SK-N-SH treated with all-trans-retinoic acid at 6 μM for 48 hours (cell line): ENCODE measurements at regions not wholly inside any gene's neighbourhood (a gene's known extent, or its start where the extent isn't known, plus 50 kb on each side); places are given as distances from the start of the nearest gene placed in this dataset.

ENCODE experiments used
- ATAC-seq: fragments of 200-7000 bp; cut with Tn5 transposase; 3 replicates; pipeline ENCODE4 v1.9.1; 2020; ENCODE audit warnings: mild to moderate bottlenecking, moderate library complexity
- ARNTL ChIP-seq: fragments of 450-650 bp; formaldehyde crosslinking; IDR thresholded peaks from 2 replicates; pipeline ENCODE4 v1.5.0; 2020; ENCODE audit warnings: low read depth, mild to moderate bottlenecking, moderate library complexity, borderline replicate concordance
- BACH2 ChIP-seq: fragments of 250-450 bp; sonication (Bioruptor Pico); IDR thresholded peaks from 2 replicates; pipeline ENCODE4 v1.9.0; 2021; ENCODE audit warnings: mild to moderate bottlenecking, borderline replicate concordance
- CSDC2 ChIP-seq: fragments of 250-450 bp; sonication (Bioruptor Pico); IDR thresholded peaks from 2 replicates; pipeline ENCODE4 v1.5.0; 2020; ENCODE audit warnings: mild to moderate bottlenecking, moderate library complexity
- GLIS3 ChIP-seq: fragments of 250-450 bp; sonication (Bioruptor Pico); IDR thresholded peaks from 2 replicates; pipeline ENCODE4 v1.5.0; 2020; ENCODE audit warnings: mild to moderate bottlenecking, moderate library complexity
- ISL1 ChIP-seq: fragments of 250-450 bp; sonication (Bioruptor Pico); IDR thresholded peaks from 2 replicates; pipeline ENCODE4 v2.1.2; 2022; ENCODE audit warnings: mild to moderate bottlenecking, moderate library complexity
- OSR1 ChIP-seq: fragments of 250-450 bp; sonication (Bioruptor Pico); IDR thresholded peaks from 2 replicates; pipeline ENCODE4 v1.8.0; 2022; ENCODE audit warnings: moderate library complexity, mild to moderate bottlenecking, inconsistent platforms
- PPARA ChIP-seq: fragments of 250-450 bp; sonication (Bioruptor Pico); IDR thresholded peaks from 2 replicates; pipeline ENCODE4 v1.5.0; 2020; ENCODE audit warnings: mild to moderate bottlenecking, borderline replicate concordance
- RARB ChIP-seq: fragments of 250-450 bp; sonication (Bioruptor Pico); IDR thresholded peaks from 2 replicates; pipeline ENCODE4 v1.8.0; 2021; ENCODE audit warnings: mild to moderate bottlenecking, moderate library complexity
- TCF4 ChIP-seq: fragments of 250-450 bp; sonication (Bioruptor Pico); IDR thresholded peaks from 2 replicates; pipeline ENCODE4 v1.8.0; 2021; ENCODE audit warnings: mild to moderate bottlenecking, moderate library complexity, borderline replicate concordance
- ZC3H10 ChIP-seq: fragments of 250-450 bp; sonication (Bioruptor Pico); IDR thresholded peaks from 2 replicates; pipeline ENCODE4 v1.5.1; 2021; ENCODE audit warnings: mild to moderate bottlenecking, moderate library complexity
- ZFP3 ChIP-seq: fragments of 250-450 bp; sonication (Bioruptor Pico); IDR thresholded peaks from 2 replicates; pipeline ENCODE4 v1.5.0; 2020; ENCODE audit warnings: mild to moderate bottlenecking, moderate library complexity
- ZFP30 ChIP-seq: fragments of 450-650 bp; formaldehyde crosslinking; IDR thresholded peaks from 2 replicates; pipeline ENCODE4 v1.5.0; 2022; ENCODE audit warnings: mild to moderate bottlenecking, moderate library complexity
- ZNF70 ChIP-seq: fragments of 450-650 bp; formaldehyde crosslinking; IDR thresholded peaks from 2 replicates; pipeline ENCODE4 v1.5.0; 2020; ENCODE audit warnings: mild to moderate bottlenecking, moderate library complexity
- TF ChIP-seq, protein P1 (sequence below): fragments of 250-450 bp; sonication (Bioruptor Pico); IDR thresholded peaks from 2 replicates; pipeline ENCODE4 v1.5.1; 2021; ENCODE audit warnings: mild to moderate bottlenecking, moderate library complexity
- TF ChIP-seq, protein P2 (sequence below): fragments of 250-450 bp; sonication (Bioruptor Pico); IDR thresholded peaks from 2 replicates; pipeline ENCODE4 v1.5.1; 2020; ENCODE audit warnings: low read depth, mild to moderate bottlenecking, moderate library complexity
- TF ChIP-seq, protein P3 (sequence below): fragments of 250-450 bp; sonication (Bioruptor Pico); IDR thresholded peaks from 2 replicates; pipeline ENCODE4 v1.5.0; 2020; ENCODE audit warnings: mild to moderate bottlenecking, moderate library complexity
- TF ChIP-seq, protein P4 (sequence below): fragments of 250-450 bp; sonication (Bioruptor Pico); IDR thresholded peaks from 2 replicates; pipeline ENCODE4 v1.8.0; 2020; ENCODE audit warnings: mild to moderate bottlenecking, moderate library complexity, borderline replicate concordance
- TF ChIP-seq, protein P5 (sequence below): fragments of 250-450 bp; sonication (Bioruptor Pico); IDR thresholded peaks from 2 replicates; pipeline ENCODE4 v1.8.0; 2021; ENCODE audit warnings: low read depth, mild to moderate bottlenecking, moderate library complexity, borderline replicate concordance

DNA sequence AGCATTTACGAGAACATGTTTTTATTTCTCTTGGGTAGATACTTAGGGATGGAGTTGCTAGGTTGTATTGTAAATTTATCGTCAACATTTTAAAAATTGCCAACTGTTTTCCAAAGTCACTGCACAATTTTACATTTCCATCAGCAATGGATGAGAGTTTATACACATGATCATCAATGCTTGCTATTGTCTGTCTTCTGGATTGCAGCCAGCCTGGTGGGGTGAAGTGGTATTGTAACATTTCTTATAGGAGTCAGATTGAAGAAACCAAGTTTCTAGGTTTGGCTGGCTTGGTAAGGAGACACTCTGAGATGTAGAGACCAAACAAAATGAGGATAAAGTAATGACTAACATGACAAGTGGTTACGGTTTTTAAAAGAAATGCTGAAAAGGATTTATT, 57.1 kb upstream of the HDDC2 start (continued):
- no peak for TF ChIP-seq GLIS3 (CRISPR knock-in tag)
- TF ChIP-seq, protein P1, sequence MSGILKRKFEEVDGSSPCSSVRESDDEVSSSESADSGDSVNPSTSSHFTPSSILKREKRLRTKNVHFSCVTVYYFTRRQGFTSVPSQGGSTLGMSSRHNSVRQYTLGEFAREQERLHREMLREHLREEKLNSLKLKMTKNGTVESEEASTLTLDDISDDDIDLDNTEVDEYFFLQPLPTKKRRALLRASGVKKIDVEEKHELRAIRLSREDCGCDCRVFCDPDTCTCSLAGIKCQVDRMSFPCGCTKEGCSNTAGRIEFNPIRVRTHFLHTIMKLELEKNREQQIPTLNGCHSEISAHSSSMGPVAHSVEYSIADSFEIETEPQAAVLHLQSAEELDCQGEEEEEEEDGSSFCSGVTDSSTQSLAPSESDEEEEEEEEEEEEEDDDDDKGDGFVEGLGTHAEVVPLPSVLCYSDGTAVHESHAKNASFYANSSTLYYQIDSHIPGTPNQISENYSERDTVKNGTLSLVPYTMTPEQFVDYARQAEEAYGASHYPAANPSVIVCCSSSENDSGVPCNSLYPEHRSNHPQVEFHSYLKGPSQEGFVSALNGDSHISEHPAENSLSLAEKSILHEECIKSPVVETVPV: no peak
- no peak for TF ChIP-seq ZNF70 (CRISPR knock-in tag)

DNA sequence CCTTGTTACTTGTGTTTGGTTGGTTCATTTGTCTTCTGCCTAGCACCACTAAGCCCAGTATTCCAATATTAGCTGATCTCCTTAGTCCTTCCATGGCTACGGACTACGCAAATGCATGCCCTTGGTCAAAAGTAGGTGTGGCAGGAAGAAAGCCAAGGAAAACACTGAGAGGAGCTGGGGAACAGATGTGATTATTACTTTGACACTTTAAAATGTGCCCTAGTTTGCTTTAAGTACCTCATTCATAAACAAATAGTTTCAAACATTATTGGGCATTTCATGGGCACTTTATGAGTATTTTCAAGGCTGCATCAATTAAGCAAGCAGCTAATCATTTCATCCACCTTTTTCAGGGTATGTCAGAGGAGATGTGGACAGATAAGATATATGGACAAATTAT, 60.1 kb upstream of the HDDC2 start:
- ATAC-seq: no peak
- TF ChIP-seq, protein P2, sequence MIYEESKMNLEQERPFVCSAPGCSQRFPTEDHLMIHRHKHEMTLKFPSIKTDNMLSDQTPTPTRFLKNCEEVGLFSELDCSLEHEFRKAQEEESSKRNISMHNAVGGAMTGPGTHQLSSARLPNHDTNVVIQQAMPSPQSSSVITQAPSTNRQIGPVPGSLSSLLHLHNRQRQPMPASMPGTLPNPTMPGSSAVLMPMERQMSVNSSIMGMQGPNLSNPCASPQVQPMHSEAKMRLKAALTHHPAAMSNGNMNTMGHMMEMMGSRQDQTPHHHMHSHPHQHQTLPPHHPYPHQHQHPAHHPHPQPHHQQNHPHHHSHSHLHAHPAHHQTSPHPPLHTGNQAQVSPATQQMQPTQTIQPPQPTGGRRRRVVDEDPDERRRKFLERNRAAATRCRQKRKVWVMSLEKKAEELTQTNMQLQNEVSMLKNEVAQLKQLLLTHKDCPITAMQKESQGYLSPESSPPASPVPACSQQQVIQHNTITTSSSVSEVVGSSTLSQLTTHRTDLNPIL: no peak
- no peak for TF ChIP-seq GLIS3 (CRISPR knock-in tag)
- TF ChIP-seq ZC3H10: no peak
- TF ChIP-seq RARB: no peak
- no peak for TF ChIP-seq ISL1 (CRISPR knock-in tag)
- no peak for TF ChIP-seq TCF4 (CRISPR knock-in tag)
- TF ChIP-seq, protein P3, sequence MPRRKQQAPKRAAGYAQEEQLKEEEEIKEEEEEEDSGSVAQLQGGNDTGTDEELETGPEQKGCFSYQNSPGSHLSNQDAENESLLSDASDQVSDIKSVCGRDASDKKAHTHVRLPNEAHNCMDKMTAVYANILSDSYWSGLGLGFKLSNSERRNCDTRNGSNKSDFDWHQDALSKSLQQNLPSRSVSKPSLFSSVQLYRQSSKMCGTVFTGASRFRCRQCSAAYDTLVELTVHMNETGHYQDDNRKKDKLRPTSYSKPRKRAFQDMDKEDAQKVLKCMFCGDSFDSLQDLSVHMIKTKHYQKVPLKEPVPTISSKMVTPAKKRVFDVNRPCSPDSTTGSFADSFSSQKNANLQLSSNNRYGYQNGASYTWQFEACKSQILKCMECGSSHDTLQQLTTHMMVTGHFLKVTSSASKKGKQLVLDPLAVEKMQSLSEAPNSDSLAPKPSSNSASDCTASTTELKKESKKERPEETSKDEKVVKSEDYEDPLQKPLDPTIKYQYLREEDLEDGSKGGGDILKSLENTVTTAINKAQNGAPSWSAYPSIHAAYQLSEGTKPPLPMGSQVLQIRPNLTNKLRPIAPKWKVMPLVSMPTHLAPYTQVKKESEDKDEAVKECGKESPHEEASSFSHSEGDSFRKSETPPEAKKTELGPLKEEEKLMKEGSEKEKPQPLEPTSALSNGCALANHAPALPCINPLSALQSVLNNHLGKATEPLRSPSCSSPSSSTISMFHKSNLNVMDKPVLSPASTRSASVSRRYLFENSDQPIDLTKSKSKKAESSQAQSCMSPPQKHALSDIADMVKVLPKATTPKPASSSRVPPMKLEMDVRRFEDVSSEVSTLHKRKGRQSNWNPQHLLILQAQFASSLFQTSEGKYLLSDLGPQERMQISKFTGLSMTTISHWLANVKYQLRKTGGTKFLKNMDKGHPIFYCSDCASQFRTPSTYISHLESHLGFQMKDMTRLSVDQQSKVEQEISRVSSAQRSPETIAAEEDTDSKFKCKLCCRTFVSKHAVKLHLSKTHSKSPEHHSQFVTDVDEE: no peak
- TF ChIP-seq, protein P4, sequence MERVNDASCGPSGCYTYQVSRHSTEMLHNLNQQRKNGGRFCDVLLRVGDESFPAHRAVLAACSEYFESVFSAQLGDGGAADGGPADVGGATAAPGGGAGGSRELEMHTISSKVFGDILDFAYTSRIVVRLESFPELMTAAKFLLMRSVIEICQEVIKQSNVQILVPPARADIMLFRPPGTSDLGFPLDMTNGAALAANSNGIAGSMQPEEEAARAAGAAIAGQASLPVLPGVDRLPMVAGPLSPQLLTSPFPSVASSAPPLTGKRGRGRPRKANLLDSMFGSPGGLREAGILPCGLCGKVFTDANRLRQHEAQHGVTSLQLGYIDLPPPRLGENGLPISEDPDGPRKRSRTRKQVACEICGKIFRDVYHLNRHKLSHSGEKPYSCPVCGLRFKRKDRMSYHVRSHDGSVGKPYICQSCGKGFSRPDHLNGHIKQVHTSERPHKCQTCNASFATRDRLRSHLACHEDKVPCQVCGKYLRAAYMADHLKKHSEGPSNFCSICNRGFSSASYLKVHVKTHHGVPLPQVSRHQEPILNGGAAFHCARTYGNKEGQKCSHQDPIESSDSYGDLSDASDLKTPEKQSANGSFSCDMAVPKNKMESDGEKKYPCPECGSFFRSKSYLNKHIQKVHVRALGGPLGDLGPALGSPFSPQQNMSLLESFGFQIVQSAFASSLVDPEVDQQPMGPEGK (CRISPR knock-in tag): no peak
- no peak for TF ChIP-seq PPARA (CRISPR knock-in tag)
- no peak for TF ChIP-seq BACH2 (CRISPR knock-in tag)
- TF ChIP-seq, protein P1: no peak
- TF ChIP-seq, protein P5, sequence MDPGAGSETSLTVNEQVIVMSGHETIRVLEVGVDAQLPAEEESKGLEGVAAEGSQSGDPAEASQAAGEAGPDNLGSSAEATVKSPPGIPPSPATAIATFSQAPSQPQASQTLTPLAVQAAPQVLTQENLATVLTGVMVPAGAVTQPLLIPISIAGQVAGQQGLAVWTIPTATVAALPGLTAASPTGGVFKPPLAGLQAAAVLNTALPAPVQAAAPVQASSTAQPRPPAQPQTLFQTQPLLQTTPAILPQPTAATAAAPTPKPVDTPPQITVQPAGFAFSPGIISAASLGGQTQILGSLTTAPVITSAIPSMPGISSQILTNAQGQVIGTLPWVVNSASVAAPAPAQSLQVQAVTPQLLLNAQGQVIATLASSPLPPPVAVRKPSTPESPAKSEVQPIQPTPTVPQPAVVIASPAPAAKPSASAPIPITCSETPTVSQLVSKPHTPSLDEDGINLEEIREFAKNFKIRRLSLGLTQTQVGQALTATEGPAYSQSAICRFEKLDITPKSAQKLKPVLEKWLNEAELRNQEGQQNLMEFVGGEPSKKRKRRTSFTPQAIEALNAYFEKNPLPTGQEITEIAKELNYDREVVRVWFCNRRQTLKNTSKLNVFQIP (CRISPR knock-in tag): no peak
- TF ChIP-seq ZNF70 (CRISPR knock-in tag): no peak

DNA sequence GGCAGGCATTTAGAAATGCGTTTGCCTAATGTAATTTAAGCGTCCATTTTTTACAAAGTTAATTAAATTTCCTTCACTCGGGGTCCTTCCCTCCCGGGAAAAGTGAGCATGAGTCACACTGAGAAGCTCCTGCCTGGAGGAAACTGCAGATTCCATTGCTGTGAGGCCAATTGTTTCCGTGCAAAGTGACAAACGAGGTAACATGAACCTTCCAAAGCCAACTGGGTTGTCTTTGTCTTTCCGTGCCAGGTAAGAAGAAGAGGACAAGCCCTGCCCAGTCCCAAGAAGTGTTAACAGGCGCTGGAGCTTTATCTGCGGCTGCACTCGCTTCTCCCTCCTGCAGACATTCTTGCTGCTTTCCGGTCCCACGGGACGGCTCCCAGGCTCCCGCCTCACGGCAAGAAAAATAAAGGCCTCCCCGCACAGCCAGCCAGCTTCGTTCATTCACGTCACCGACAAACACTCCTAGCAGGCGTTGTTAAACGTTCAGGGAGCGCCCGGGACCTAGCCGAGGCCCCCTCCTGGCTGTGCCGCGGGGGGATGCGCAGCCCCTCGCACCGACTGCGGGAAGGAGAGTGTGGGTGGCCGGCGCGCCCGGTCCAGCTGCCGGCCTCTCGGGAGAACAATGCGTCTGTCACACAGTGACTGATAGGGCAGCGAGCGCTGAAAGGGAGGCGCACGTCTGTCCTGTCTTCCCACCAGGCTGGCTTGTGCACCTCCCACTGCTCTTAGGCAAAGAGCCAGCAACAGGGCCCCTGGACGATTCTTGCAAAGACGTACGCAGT, 61.5 kb upstream of the HDDC2 start:
- peak; percentile 46 for TF ChIP-seq ISL1 (CRISPR knock-in tag)
- TF ChIP-seq ARNTL (CRISPR knock-in tag): no peak
- peak; percentile 76 for ATAC-seq

DNA sequence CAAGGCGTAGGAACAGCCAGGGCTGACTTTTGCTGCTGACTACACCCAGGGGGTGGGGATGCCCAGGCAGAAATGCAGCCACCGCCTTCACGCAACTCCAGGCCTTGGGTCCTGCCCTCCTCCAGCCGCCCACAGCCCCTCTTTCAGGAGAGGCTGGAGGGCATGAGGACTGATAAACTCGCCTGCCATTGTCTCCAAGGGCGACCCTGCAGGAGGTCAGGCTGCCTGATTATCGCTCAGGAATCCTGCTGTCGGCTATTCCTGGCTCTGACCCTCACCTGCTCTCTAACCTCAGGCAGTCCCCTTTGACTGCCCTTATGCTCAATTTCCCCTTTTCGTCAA, 62.0 kb upstream of the HDDC2 start:
- no peak; the same call in 2 of the 3 replicates for ATAC-seq
- no peak for TF ChIP-seq ZFP30
- no peak for TF ChIP-seq ISL1 (CRISPR knock-in tag)
- TF ChIP-seq CSDC2: no peak
- TF ChIP-seq OSR1 (CRISPR knock-in tag): no peak
- TF ChIP-seq ZFP3 (CRISPR knock-in tag): no peak
- TF ChIP-seq ZNF70 (CRISPR knock-in tag): no peak
